Spinal cord (tissue), 9 donors: ENCODE measurements at regions not wholly inside any gene's neighbourhood (a gene's known extent, or its start where the extent isn't known, plus 50 kb on each side); places are given as distances from the start of the nearest gene placed in this dataset.

Experiments
- DNase-seq, 6 donors: peaks; one replicate each; pipeline versions ENCODE4 v3.0.0 to v3.0.0-alpha.2; 2013 to 2015; ENCODE audit warnings: low spot score in 6 of 6, low read depth in 4 of 6
- H3K27ac ChIP-seq: one replicate; pipeline ENCODE4 v1.5.1; 2013; ENCODE audit warnings: low read depth, low read length, control low read depth
- H3K27me3 ChIP-seq: one replicate; pipeline ENCODE4 v1.6.1; 2013; ENCODE audit warnings: low read length; ENCODE audit not compliant: control insufficient read depth, insufficient read depth
- H3K36me3 ChIP-seq: one replicate; pipeline ENCODE4 v1.6.1; 2013; ENCODE audit warnings: low read length; ENCODE audit not compliant: control insufficient read depth, insufficient read depth
- H3K4me1 ChIP-seq: one replicate; pipeline ENCODE4 v1.6.1; 2013; ENCODE audit warnings: low read length; ENCODE audit not compliant: control insufficient read depth, insufficient read depth
- H3K4me3 ChIP-seq: one replicate; pipeline ENCODE4 v1.5.1; 2013; ENCODE audit warnings: low read depth, low read length, control low read depth
- H3K9me3 ChIP-seq: one replicate; pipeline ENCODE4 v1.6.1; 2013; ENCODE audit warnings: low read length; ENCODE audit not compliant: control insufficient read depth, insufficient read depth
- WGBS: methylation state at CpG from one replicate; pipeline ENCODE4 v1.1.5; 2013; ENCODE audit warnings: missing lambda C conversion rate; ENCODE audit not compliant: insufficient coverage; 5-methylcytosine and 5-hydroxymethylcytosine counted together
- donor health status: healthy.

GRCh38 chr11:109342261-109342660, 79.7 kb upstream of the C11orf87 start:
- Histone ChIP-seq H3K9me3 (no peaks in the 10 kb centered on the region), H3K4me3 (no peak overlapping the region), H3K4me1 (no peaks in the 10 kb centered on the region), H3K36me3 (no peaks in the 10 kb centered on the region), H3K27ac (no peak overlapping the region), H3K27me3 (no peaks in the 10 kb centered on the region)
- no peak for DNase-seq
- WGBS = 100% methylated on average over 1 of the region's 2 CpGs

- H3K27me3 ChIP-seq = no peaks in the 10 kb centered on the region
- no peaks in the 10 kb centered on the region for H3K36me3 ChIP-seq
- no peaks in the 10 kb centered on the region for H3K4me1 ChIP-seq
- H3K27ac ChIP-seq = no peak overlapping the region
- H3K9me3 ChIP-seq = no peaks in the 10 kb centered on the region
- WGBS = 60% methylated on average over 1 of the region's 3 CpGs
- no peak for DNase-seq
- H3K4me3 ChIP-seq = no peak overlapping the region
These were observed 78.7 kb upstream of the C11orf87 start for GRCh38 chr11:109343242-109343641.

- H3K36me3 ChIP-seq = no peaks in the 10 kb centered on the region
- H3K9me3 ChIP-seq = no peaks in the 10 kb centered on the region
- H3K4me1 ChIP-seq = peaks cover 3% of the 10 kb centered on the region
- no peak for DNase-seq
- no peak overlapping the region for H3K27ac ChIP-seq
- no peaks in the 10 kb centered on the region for H3K27me3 ChIP-seq
- H3K4me3 ChIP-seq = no peak overlapping the region
- 81% methylated on average over 2 of the region's 2 CpGs for WGBS
These were observed 74.7 kb upstream of the C11orf87 start for GRCh38 chr11:109347304-109347703.

- Histone ChIP-seq H3K4me1 (peaks cover 3% of the 10 kb centered on the region), H3K36me3 (no peaks in the 10 kb centered on the region), H3K4me3 (no peak overlapping the region), H3K27ac (no peak overlapping the region), H3K9me3 (no peaks in the 10 kb centered on the region), H3K27me3 (no peaks in the 10 kb centered on the region)
- 40% methylated on average over 3 of the region's 5 CpGs for WGBS
- DNase-seq = peak in 1 of 6 donors; percentile 71
These were observed 72.5 kb upstream of the C11orf87 start for GRCh38 chr11:109349276-109350080.

GRCh38 chr11:109350091-109350490, 71.9 kb upstream of the C11orf87 start:
- no peak for DNase-seq
- no peaks in the 10 kb centered on the region for H3K9me3 ChIP-seq
- H3K4me3 ChIP-seq = no peak overlapping the region
- H3K27me3 ChIP-seq = no peaks in the 10 kb centered on the region
- WGBS = 93% methylated on average over 3 of the region's 3 CpGs
- no peak overlapping the region for H3K27ac ChIP-seq
- peaks cover 3% of the 10 kb centered on the region for H3K4me1 ChIP-seq
- H3K36me3 ChIP-seq = no peaks in the 10 kb centered on the region

- no peaks in the 10 kb centered on the region for H3K9me3 ChIP-seq
- no peak overlapping the region for H3K4me3 ChIP-seq
- no peak overlapping the region for H3K27ac ChIP-seq
- WGBS = 75% methylated on average over 1 of the region's 3 CpGs
- no peaks in the 10 kb centered on the region for H3K4me1 ChIP-seq
- no peaks in the 10 kb centered on the region for H3K27me3 ChIP-seq
- no peaks in the 10 kb centered on the region for H3K36me3 ChIP-seq
- no peak for DNase-seq
These were observed 59.9 kb upstream of the C11orf87 start for GRCh38 chr11:109362059-109362458.

- Histone ChIP-seq H3K9me3 (no peaks in the 10 kb centered on the region), H3K36me3 (no peaks in the 10 kb centered on the region), H3K27ac (no peak overlapping the region), H3K4me3 (no peak overlapping the region), H3K27me3 (no peaks in the 10 kb centered on the region), H3K4me1 (no peaks in the 10 kb centered on the region)
- DNase-seq = no peak
- 87% methylated on average over 3 of the region's 3 CpGs for WGBS
These were observed 58.3 kb upstream of the C11orf87 start for GRCh38 chr11:109363682-109364081.

- H3K36me3 ChIP-seq = no peaks in the 10 kb centered on the region
- DNase-seq = no peak
- no peaks in the 10 kb centered on the region for H3K4me1 ChIP-seq
- H3K27ac ChIP-seq = no peak overlapping the region
- H3K4me3 ChIP-seq = no peak overlapping the region
- no CpG with 5 or more reads among the region's 4 CpGs for WGBS
- no peaks in the 10 kb centered on the region for H3K9me3 ChIP-seq
- H3K27me3 ChIP-seq = no peaks in the 10 kb centered on the region
These were observed 57.1 kb upstream of the C11orf87 start for GRCh38 chr11:109364851-109365250.

- Histone ChIP-seq H3K27me3 (no peaks in the 10 kb centered on the region), H3K27ac (no peak overlapping the region), H3K4me1 (no peaks in the 10 kb centered on the region), H3K4me3 (no peak overlapping the region), H3K9me3 (no peaks in the 10 kb centered on the region), H3K36me3 (no peaks in the 10 kb centered on the region)
- WGBS = no CpG with 5 or more reads among the region's 2 CpGs
- DNase-seq = no peak
These were observed 50.4 kb upstream of the C11orf87 start for GRCh38 chr11:109371444-109372176.
